Liver (tissue), 8 donors: ENCODE measurements at regions not wholly inside any gene's neighbourhood (a gene's known extent, or its start where the extent isn't known, plus 50 kb on each side); places are given as distances from the start of the nearest gene placed in this dataset.
"Not testable (repeated sequence)": the region's sequence is repeated elsewhere in the genome, so short reads cannot be mapped to it uniquely, and the experiment has no call there.

ENCODE experiments used
- DNase-seq: peaks from one replicate; pipeline ENCODE4 v3.0.0-alpha.2; 2017; ENCODE audit warnings: low spot score
- H3K27ac ChIP-seq, 2 donors: one replicate each; pipeline ENCODE4 v1.7.0; 2013; ENCODE audit warnings: inconsistent platforms in 2 of 2, low read length in 2 of 2, control low read depth in 1 of 2, low read depth in 1 of 2, mild to moderate bottlenecking in 1 of 2
- H3K27me3 ChIP-seq, 4 donors: one replicate each; pipeline versions ENCODE4 v1.6.1 to v1.7.0; 2013; ENCODE audit warnings: low read length in 3 of 4, inconsistent platforms in 1 of 4, mild to moderate bottlenecking in 1 of 4, moderate library complexity in 1 of 4; ENCODE audit not compliant: control insufficient read depth in 4 of 4, insufficient read depth in 4 of 4
- H3K36me3 ChIP-seq, 4 donors: one replicate each; pipeline versions ENCODE4 v1.6.1 to v1.7.0; 2013; ENCODE audit warnings: low read length in 3 of 4, mild to moderate bottlenecking in 3 of 4, low read depth in 1 of 4, moderate library complexity in 1 of 4; ENCODE audit not compliant: control insufficient read depth in 4 of 4, insufficient read depth in 3 of 4
- H3K4me1 ChIP-seq, 4 donors: one replicate each; pipeline versions ENCODE4 v1.6.1 to v1.7.0; 2013; ENCODE audit warnings: low read length in 3 of 4, mild to moderate bottlenecking in 3 of 4, moderate library complexity in 1 of 4; ENCODE audit not compliant: control insufficient read depth in 4 of 4, insufficient read depth in 4 of 4
- H3K4me3 ChIP-seq, 3 donors: one replicate each; pipeline versions ENCODE4 v1.6.1 to v1.7.0; 2013; ENCODE audit warnings: low read length in 3 of 3, control low read depth in 1 of 3, low read depth in 1 of 3, mild to moderate bottlenecking in 1 of 3
- H3K9ac ChIP-seq, 2 donors: one replicate each; pipeline ENCODE4 v1.7.0; 2013; ENCODE audit warnings: low read length in 2 of 2, mild to moderate bottlenecking in 2 of 2, moderate library complexity in 2 of 2, control low read depth in 1 of 2, low read depth in 1 of 2
- H3K9me3 ChIP-seq, 4 donors: one replicate each; pipeline versions ENCODE4 v1.6.1 to v1.7.0; 2013; ENCODE audit warnings: low read length in 3 of 4; ENCODE audit not compliant: control insufficient read depth in 4 of 4
- ATF3 ChIP-seq: IDR thresholded peaks from 2 replicates; pipeline ENCODE4 v1.6.1; 2016; ENCODE audit warnings: antibody characterized with exemption
- CTCF ChIP-seq: fragments of 150-350 bp; IDR thresholded peaks from 2 replicates; pipeline ENCODE4 v1.5.1; 2017; ENCODE audit warnings: improper control_type of control experiment, low read depth, low read length; ENCODE audit not compliant: missing input control
- FOXA1 ChIP-seq: IDR thresholded peaks from 2 replicates; pipeline ENCODE4 v1.6.1; 2016; ENCODE audit warnings: antibody characterized with exemption
- HNF4A ChIP-seq, 2 donors: conservative IDR thresholded peaks; 2 replicates each; pipeline ENCODE4 v1.6.1; 2016; ENCODE audit warnings: antibody characterized with exemption in 2 of 2, mild to moderate bottlenecking in 2 of 2
- SP1 ChIP-seq: IDR thresholded peaks from 2 replicates; pipeline ENCODE4 v1.6.1; 2018; ENCODE audit warnings: antibody characterized with exemption, mild to moderate bottlenecking
- ZBTB33 ChIP-seq: IDR thresholded peaks from 2 replicates; pipeline ENCODE4 v1.6.1; 2016; ENCODE audit warnings: antibody characterized with exemption
- WGBS: extraction: QIAGEN DNeasy Blood & Tissue Kit; methylation state at CpG from one replicate; pipeline ENCODE4 v1.1.7; 2013; 5-methylcytosine and 5-hydroxymethylcytosine counted together
- donor health status: healthy.
- donor health status: healthy.
- donor health status: healthy.
- donor health status: healthy.
- donor health status: healthy.

GRCh38 chr7:131762753-131763152 is 206.3 kb upstream of the PODXL start:
- 62% methylated on average over 2 of the region's 2 CpGs for WGBS
- TF ChIP-seq SP1: no peak
- no peak for TF ChIP-seq FOXA1
- TF ChIP-seq CTCF: no peak
- no peak for TF ChIP-seq ZBTB33
- no peak for TF ChIP-seq ATF3
- Histone ChIP-seq H3K27me3 (peaks cover 0 to 6% (median 0%) of the 10 kb centered on the region in 4 donors), H3K9me3 (peaks cover 0 to 7% (median under 1%) of the 10 kb centered on the region in 4 donors), H3K36me3 (no peaks in the 10 kb centered on the region), H3K9ac (no peak overlapping the region), H3K4me1 (no peaks in the 10 kb centered on the region), H3K27ac (no peak overlapping the region), H3K4me3 (no peak overlapping the region)
- DNase-seq: no peak

- 93% methylated on average over 28 of the region's 28 CpGs for WGBS
- not testable (repeated sequence) for H3K4me3 ChIP-seq, DNase-seq
Observed at GRCh38 chr7:131755801-131756200, 199.4 kb upstream of the PODXL start.

GRCh38 chr7:131753620-131754222 is 197.3 kb upstream of the PODXL start:
- no peaks in the 10 kb centered on the region for H3K9me3 ChIP-seq
- H3K36me3 ChIP-seq: no peaks in the 10 kb centered on the region
- H3K4me1 ChIP-seq: no peaks in the 10 kb centered on the region
- 50% methylated on average over 11 of the region's 11 CpGs for WGBS
- TF ChIP-seq HNF4A (conservative IDR thresholded peaks at IDR 0.05): no peak
- TF ChIP-seq CTCF: peak; percentile 7
- DNase-seq: no peak
- H3K27me3 ChIP-seq: peaks cover 0 to 9% (median 0%) of the 10 kb centered on the region in 4 donors
- no peak overlapping the region for H3K27ac ChIP-seq
- no peak overlapping the region for H3K9ac ChIP-seq
- no peak overlapping the region for H3K4me3 ChIP-seq

More at GRCh38 chr7:131755801-131756200, 199.4 kb upstream of the PODXL start:
- not testable (repeated sequence) for H3K9me3 ChIP-seq, H3K36me3 ChIP-seq, H3K27ac ChIP-seq, H3K9ac ChIP-seq, H3K4me1 ChIP-seq
- H3K27me3 ChIP-seq: peaks cover 0 to 12% (median 0%) of the 10 kb centered on the region in 4 donors
